Fibroblast of skin of abdomen (primary cell): ENCODE measurements at regions not wholly inside any gene's neighbourhood (a gene's known extent, or its start where the extent isn't known, plus 50 kb on each side); places are given as distances from the start of the nearest gene placed in this dataset.
"Not testable (repeated sequence)": the region's sequence is repeated elsewhere in the genome, so short reads cannot be mapped to it uniquely, and the experiment has no call there.

Experiments
- DNase-seq: peaks from one replicate; pipeline ENCODE4 v3.0.0-alpha.2; 2013

DNA sequence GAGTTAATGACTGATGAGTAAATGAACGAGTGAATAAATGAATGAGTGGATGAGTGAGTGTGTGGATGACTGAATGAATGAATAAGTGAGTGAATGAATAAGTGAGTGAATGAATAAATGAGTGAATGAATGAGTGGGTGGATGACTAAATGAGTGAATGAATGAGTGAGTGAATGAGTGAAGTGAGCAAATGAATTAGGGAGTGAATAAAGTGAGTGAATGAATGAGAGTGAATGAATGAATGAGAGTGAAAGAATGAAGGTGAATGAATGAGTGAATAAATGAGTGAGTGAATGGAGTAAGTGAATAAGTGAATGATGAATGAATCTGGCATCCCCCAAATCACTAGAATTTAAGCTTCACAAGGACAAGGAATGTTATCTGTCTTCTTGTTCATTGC is 1253.0 kb downstream of the TYW1 start:
- no peak for DNase-seq

DNA sequence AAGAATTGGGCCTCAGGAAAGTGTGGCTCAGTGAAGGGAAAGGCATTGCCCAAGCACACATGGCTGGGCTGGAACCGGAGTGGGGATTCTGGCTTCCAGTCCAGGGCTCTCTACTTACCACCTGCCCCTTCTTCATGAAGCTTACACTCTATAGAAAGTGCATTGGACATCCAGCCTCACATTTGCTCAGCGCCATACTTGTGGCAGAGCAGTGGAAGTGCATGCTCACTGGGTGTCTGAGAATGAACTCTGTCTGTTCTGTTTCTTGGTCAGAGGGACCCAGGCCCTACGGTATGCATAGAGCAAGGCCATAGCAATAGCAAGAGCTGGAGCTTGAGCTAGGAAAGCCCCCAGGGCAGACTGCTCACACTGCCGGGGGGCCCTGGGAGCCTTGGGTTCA is 1253.5 kb downstream of the TYW1 start:
- no peak for DNase-seq

- DNase-seq: not testable (repeated sequence)
Observed at GRCh38 chr7:68254815-68255214, 1258.2 kb downstream of the TYW1 start.

- no peak for DNase-seq
Observed at GRCh38 chr7:68256295-68256694, 1259.7 kb downstream of the TYW1 start.

DNA sequence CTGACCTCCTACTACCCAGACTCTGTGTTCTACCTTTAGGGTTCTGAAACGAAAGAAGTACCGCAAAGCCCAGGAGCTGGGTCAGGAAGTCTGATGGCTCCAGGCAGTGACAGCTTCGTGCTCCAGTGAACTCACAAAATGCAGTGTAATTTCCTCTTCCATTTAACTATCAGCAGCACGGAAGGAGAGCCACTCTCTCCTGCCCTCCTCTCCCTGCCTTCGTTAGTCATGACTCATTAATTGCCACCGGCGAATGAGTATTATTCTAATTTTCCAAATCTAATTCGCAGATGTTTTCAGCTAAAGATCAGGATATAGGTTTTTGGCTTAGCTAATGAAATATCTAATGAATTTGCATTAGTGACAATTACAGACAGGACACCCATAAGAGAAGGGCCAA is 1262.0 kb downstream of the TYW1 start:
- peak; percentile 14 for DNase-seq

- DNase-seq: no peak
Observed at GRCh38 chr7:68265258-68265657, 1268.6 kb downstream of the TYW1 start.

DNA sequence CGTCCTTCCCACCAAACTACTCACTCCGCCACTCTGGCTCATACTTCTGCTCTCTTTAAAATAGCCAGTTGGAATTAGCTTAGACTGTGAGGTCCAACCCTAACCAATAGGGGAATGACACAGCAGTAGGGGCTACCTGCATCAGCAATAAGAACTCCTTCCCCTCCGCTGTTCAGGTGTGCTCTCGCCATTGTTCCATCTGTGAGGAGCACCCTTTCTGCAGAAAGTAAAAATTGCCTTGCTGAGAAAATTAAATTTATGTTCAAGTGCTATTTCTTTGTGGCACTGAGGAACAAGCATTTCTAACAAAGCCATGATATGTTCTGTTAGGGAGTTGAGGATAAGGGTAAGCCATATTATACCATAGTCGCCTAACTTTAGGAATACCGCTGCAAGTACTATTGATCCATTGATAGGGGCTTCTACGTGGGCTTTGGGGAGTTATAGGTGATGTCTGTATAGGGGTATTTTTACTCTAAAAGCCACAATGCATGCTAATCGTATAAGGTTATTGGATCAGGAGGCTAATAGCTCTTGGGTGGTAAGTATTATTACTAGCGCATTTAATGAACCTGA is 1269.5 kb downstream of the TYW1 start:
- DNase-seq: no peak

DNA sequence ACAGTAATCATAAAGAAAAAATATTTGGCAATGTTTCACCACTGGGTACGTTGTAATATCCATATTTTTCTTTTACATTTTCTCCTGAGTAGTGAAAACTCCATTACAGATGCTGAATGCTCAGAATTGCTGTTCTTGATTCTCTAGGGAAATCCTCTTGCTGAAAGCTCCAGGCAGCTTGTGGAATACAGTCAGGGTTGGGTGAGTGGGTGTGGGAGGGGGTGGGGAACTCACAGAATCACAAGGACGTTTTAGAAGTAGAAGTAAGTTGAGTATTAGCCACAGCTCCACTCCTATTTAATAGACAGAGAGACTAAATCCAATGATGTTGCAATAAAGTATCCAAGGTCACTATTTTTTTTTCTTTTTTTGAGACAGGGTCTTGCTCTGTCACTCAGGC is 1270.9 kb downstream of the TYW1 start:
- DNase-seq: no peak

DNA sequence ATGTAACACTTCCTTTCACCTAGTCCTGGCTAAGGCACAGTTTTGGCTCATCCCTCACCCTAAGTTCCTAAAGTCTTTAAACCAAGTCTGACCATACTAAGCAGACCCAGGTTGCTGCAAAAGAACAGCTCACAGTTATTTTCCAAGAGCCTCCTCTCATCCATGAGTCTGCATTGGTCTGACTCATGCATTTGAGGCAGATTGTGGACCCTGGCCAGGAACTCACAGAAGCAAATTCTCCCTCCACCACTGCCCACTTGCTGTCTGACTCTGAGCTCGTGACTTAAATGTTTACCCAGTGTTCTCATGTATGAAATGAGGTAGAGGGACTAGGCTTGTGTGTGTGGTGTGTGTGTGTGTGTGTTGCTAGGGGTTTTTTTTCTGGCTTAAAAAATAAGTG is 1272.8 kb downstream of the TYW1 start:
- peak; percentile 95 for DNase-seq

DNA sequence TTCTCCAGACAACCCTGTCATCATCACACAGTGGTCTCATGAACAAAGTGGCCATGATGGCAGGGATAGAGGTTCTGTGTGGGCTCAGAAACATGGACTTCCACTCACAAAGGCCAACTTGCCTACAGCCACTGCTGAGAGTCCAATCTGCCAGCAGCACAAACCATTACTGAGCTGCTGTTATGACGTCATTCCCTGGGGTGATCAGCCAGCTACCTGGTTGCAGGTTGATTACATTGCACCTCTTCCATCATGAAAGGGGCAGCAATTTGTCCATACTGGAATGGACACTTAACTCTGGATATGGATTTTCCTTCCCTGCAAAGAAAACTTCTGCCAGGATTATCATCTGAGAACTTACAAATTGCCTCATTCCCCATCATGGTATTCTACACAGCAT is 1275.9 kb downstream of the TYW1 start:
- DNase-seq: no peak

GRCh38 chr7:68276725-68277124 is 1280.1 kb downstream of the TYW1 start:
- DNase-seq: no peak

- DNase-seq: no peak
Observed at GRCh38 chr7:68279827-68280400, 1283.3 kb downstream of the TYW1 start.

- DNase-seq: no peak
Observed at GRCh38 chr7:68280931-68281330, 1284.3 kb downstream of the TYW1 start.

GRCh38 chr7:68288144-68288593 is 1291.5 kb downstream of the TYW1 start:
- DNase-seq: peak; percentile 24

DNA sequence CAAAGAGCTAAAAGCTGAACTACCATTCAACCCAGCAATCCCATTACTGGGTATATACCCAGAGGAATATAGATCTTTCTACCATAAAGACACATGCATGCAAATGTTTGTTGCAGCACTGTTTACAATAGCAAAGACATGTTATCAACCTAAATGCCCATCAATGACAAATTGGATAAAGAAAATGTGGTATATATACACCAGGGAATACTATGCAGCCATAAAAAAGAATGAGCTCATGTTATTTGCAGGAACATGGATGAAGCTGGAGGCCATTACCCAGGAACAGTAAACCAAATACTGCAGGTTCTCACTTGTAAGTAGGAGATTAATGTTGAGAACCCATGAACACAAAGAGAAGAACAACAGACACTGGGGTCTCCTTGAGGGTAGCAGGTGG is 1295.1 kb downstream of the TYW1 start:
- no peak for DNase-seq

DNA sequence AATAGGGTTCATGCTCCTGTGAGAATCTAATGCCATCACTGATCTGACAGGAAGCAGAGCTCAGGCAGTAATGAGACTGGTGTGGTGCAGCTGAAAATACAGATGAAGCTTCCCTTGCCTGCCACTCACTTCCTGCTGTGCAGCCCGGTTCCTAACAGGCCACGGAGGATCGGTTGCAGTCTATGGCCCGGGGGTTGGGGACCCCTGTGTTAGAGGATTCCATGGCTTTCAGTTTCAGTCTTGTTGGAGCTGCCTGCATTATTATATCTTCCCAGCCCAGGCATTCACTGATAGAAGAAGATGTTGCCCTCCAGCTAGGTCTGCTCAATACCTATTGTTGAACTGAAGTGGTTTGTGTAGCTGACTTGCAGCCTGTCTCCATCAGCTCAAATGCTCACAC is 1298.8 kb downstream of the TYW1 start:
- DNase-seq: no peak

- DNase-seq: no peak
Observed at GRCh38 chr7:68304536-68304935, 1293.7 kb upstream of the AUTS2 start.

DNA sequence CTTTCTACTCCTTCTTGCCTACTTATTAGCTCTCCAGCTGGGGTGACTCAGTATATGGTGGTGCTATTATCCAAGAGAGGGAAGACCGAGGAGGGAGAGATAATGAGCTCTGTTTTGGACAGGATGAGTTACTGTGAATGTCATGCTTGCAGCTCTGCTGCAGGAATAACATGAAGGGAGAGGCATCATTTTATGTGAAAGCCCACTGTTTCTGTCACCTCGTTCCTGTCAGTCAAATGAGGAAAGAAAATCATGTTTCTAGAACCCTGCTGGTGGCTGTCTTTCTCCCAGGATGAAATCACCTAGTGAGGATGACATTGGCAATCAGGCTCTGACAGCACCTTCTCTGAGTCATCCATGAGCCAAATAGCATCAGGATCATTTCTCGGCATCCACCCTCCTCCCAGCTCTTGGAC is 1291.6 kb upstream of the AUTS2 start:
- DNase-seq: no peak

GRCh38 chr7:68309271-68309670 is 1289.0 kb upstream of the AUTS2 start:
- DNase-seq: no peak

DNA sequence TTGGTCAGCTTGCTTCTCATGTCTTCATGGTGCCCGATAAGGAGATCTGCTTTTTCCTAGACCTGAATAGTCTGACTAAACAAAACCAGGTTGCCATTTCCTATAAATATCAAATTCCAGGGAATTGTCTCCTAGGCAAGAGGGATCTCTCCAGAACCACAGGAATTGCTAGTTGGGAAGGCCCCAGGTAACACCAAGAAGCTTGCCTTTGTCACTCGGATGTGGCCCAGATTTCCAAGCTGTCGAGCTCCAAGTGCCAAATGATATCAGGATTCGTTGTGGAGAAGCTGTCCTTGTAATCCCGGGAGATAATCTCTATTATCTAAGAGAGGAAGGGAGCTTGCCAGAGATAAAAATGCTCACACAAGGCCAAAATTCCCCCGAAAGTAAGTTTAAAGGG is 1288.5 kb upstream of the AUTS2 start:
- peak; percentile 57 for DNase-seq

DNA sequence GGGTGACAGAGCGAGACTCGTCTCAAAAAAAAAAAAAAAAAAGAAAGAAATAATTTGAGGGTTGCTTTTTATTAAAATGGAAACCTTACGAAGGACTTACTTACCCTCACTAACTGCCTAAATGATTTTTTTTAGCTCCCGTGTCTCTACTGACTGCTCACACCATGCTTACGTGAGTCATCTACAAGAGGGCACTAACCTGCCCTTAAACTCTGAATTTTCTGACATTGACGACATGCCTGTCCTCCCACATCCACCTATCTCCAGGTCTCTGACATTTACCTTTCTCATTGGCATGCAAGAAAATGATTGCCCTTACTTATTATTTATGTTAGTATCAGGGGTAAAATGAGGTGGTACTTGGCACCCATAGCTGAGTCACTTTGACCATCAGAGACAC is 1286.3 kb upstream of the AUTS2 start:
- DNase-seq: no peak

DNA sequence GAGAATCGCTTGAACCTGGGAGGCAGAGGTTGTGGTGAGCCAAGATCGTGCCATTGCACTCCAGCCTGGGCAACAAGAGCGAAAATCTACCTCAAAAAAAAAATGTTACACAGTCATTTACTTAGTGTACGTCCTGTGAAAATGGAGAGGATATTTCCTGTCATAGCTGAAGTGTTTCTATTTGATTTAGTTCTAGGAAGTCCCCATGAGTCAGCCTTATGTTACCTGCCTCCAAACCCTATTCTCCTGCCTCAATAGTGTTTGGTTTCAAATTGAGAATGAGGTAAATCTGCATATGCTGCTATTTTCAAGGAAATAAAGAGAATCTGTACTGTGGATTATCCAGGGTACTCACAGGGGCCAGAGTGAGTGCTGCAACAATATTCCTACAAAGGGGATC is 1284.5 kb upstream of the AUTS2 start:
- no peak for DNase-seq

- DNase-seq: no peak
Observed at GRCh38 chr7:68314208-68314607, 1284.1 kb upstream of the AUTS2 start.

GRCh38 chr7:68317476-68317875 is 1280.8 kb upstream of the AUTS2 start:
- DNase-seq: no peak

- DNase-seq: no peak
Observed at GRCh38 chr7:68319061-68319460, 1279.2 kb upstream of the AUTS2 start.
